ENCODE measurements at regions not wholly inside any gene's neighbourhood (a gene's known extent, or its start where the extent isn't known, plus 50 kb on each side); places are given as distances from the start of the nearest gene placed in this dataset.
A peak's percentile ranks its signal among the peaks of the same experiment; 100 is the strongest.
"Not testable (repeated sequence)": the region's sequence is repeated elsewhere in the genome, so short reads cannot be mapped to it uniquely, and the experiment has no call there.

DNA sequence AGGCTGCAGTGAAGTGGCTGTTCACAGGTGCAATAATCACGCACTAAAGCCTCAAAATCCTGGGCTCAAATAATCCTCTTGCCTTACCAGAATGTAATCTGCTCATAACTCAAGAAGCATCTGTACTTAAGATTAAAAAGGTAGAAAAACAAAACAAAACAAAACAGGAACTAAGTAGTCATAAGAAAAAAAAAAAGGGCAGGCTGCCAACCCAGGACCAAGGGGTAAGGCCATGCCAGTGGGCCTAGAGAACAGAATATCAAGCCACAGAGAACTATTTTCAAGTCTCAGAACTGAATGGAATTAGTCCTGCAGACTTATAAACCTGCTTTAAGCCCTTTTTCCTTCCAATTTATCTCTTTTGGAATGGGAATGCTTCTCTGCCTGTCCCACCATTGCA is 64.8 kb upstream of the TBC1D3K start:
- peaks cover 8% of the 10 kb centered on the region for H3K9me3 Mint-ChIP-seq
- no peaks in the 10 kb centered on the region for H3K4me1 Mint-ChIP-seq
- H3K4me3 Mint-ChIP-seq = no peak overlapping the region
- H3K36me3 Mint-ChIP-seq = no peaks in the 10 kb centered on the region
- H3K27ac Mint-ChIP-seq = no peak overlapping the region
- no peak for ATAC-seq
- H3K27me3 Mint-ChIP-seq = peaks cover 7% of the 10 kb centered on the region

DNA sequence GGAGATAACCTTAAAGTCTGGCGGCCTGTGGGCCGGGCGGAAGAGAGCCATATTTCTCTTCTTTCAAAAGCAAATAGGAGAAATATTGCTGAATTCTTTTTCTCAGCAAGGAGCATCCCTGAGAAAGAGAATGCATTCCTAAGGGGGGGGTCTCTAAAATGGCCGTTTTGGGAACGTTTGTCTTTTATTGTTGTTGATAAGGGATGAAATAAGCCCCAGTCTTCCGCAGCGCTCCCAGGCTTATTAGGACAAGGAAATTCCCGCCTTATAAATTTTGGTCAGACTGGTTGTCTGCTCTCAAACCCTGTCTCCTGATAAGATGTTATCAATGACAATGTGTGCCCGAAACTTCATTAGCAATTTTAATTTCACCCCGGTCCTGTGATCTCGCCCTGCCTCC is 65.8 kb upstream of the TBC1D3K start:
- not testable (repeated sequence) for ATAC-seq, H3K4me3 Mint-ChIP-seq, H3K27me3 Mint-ChIP-seq, H3K4me1 Mint-ChIP-seq, H3K27ac Mint-ChIP-seq, H3K9me3 Mint-ChIP-seq, H3K36me3 Mint-ChIP-seq

DNA sequence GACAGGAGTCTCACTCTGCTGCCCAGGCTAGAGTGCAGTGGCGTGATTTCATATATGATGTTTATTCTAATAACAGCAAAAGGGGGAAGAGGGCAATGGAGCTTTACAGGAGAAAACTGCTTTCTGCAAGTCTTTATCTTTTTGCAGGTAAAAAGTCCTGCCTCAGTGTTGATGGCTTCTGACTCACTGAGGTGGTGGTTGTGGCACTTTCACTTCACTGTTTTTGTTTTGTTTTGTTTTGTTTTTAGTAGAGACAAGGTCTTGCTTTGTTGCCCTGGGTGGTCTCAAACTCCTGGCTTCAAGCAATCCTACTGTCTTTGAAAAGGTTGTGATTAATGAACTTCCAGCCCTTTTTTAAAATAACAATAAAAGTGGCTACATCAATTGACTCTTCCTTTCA is 68.0 kb upstream of the TBC1D3K start:
- Mint-ChIP-seq H3K36me3 (no peaks in the 10 kb centered on the region), H3K9me3 (peaks cover 8% of the 10 kb centered on the region), H3K4me1 (no peaks in the 10 kb centered on the region), H3K27ac (no peak overlapping the region), H3K27me3 (peaks cover 13% of the 10 kb centered on the region), H3K4me3 (no peak overlapping the region)
- no peak for ATAC-seq

DNA sequence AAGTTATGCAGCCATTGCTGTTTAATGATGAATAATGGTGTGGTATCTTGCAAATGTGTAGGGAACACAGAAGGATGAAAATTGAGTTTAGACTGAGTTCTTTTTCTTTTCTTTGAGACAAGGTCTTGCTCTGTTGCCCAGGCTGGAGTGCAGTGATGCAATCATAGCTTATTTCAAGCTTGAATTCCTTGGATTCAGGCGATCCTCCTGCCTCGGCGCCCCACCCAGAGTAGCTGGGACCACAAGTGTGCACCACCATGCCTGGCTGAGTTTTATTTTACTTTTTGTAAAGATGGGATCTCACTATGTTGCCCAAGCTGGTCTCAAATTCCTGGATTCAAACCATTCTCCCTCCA is 74.6 kb upstream of the TBC1D3K start:
- peaks cover 16% of the 10 kb centered on the region for H3K4me1 Mint-ChIP-seq
- ATAC-seq = no peak
- no peaks in the 10 kb centered on the region for H3K36me3 Mint-ChIP-seq
- no peak overlapping the region for H3K4me3 Mint-ChIP-seq
- peaks cover 13% of the 10 kb centered on the region for H3K27me3 Mint-ChIP-seq
- H3K27ac Mint-ChIP-seq = peak overlapping the region; percentile 17
- H3K9me3 Mint-ChIP-seq = no peaks in the 10 kb centered on the region

- H3K27ac Mint-ChIP-seq = peak overlapping the region; percentile 17
- peaks cover 13% of the 10 kb centered on the region for H3K27me3 Mint-ChIP-seq
- H3K4me3 Mint-ChIP-seq = peak overlapping the region; percentile 29
- H3K36me3 Mint-ChIP-seq = no peaks in the 10 kb centered on the region
- ATAC-seq = peak; percentile 68
- no peaks in the 10 kb centered on the region for H3K9me3 Mint-ChIP-seq
- H3K4me1 Mint-ChIP-seq = peaks cover 21% of the 10 kb centered on the region
Observed at GRCh38 chr17:37848690-37849616, 75.3 kb upstream of the TBC1D3K start.

GRCh38 chr17:37847811-37848331 is 76.3 kb upstream of the TBC1D3K start:
- no peak for ATAC-seq
- H3K27me3 Mint-ChIP-seq = peaks cover 13% of the 10 kb centered on the region
- no peaks in the 10 kb centered on the region for H3K9me3 Mint-ChIP-seq
- H3K4me1 Mint-ChIP-seq = peaks cover 25% of the 10 kb centered on the region
- H3K4me3 Mint-ChIP-seq = no peak overlapping the region
- H3K36me3 Mint-ChIP-seq = no peaks in the 10 kb centered on the region
- H3K27ac Mint-ChIP-seq = no peak overlapping the region

GRCh38 chr17:37847102-37847501 is 77.1 kb upstream of the TBC1D3K start:
- Mint-ChIP-seq H3K4me3 (no peak overlapping the region), H3K27me3 (peaks cover 6% of the 10 kb centered on the region), H3K9me3 (no peaks in the 10 kb centered on the region), H3K4me1 (peaks cover 25% of the 10 kb centered on the region), H3K36me3 (no peaks in the 10 kb centered on the region), H3K27ac (no peak overlapping the region)
- ATAC-seq = no peak

- peaks cover 38% of the 10 kb centered on the region for H3K4me1 Mint-ChIP-seq
- no peak for ATAC-seq
- H3K4me3 Mint-ChIP-seq = peak overlapping the region; percentile 59
- peak overlapping the region; percentile 80 for H3K27ac Mint-ChIP-seq
- no peaks in the 10 kb centered on the region for H3K36me3 Mint-ChIP-seq
- no peaks in the 10 kb centered on the region for H3K9me3 Mint-ChIP-seq
- H3K27me3 Mint-ChIP-seq = no peaks in the 10 kb centered on the region
Observed at GRCh38 chr17:37844977-37845293, 79.3 kb upstream of the TBC1D3K start.

DNA sequence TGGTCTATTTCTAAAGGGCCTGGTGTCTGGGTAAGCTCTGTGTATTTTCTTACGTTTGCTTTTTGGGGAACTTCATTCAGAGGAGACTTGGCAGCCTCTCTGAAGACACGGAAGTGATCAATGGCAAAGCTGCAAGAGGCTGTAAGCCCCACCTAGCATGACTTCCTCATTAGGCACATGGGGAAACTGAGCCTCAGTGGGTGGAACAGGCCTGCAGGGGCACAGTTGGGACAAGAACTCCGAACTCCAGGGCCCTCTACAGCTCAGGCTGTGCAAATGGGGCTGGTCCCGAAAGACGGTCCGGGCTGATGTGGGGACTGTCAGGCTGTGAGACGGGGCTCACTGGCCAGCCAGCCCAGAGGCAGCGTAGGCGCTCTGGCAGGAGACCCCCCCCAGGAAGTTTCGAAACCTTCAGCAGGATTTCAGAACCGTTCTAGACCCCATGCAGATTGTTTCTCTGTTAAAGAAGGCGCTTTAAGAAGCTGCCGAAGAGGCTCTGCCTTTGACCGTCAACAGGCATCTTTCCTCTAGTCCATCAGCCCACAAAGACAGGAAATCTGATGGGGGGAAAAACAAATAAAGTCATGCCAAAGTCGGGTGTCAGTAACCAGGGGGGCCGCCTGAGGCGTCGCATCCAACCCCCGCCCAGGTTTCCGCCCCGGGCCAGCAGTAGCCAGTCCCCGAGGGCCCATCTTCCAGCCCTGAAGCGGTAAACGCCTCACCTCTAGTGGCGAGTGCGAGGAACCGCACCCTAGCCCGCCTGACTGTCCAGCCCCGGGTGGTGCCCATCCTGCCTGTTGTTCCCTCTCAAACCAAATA is 79.8 kb upstream of the TBC1D3K start:
- Mint-ChIP-seq H3K27me3 (no peaks in the 10 kb centered on the region), H3K9me3 (no peaks in the 10 kb centered on the region), H3K4me1 (peaks cover 37% of the 10 kb centered on the region), H3K27ac (peak overlapping the region; percentile 80), H3K4me3 (peak overlapping the region; percentile 59), H3K36me3 (no peaks in the 10 kb centered on the region)
- peak; percentile 77 for ATAC-seq

GRCh38 chr17:37842401-37842800 is 81.8 kb upstream of the TBC1D3K start:
- no peak for ATAC-seq

DNA sequence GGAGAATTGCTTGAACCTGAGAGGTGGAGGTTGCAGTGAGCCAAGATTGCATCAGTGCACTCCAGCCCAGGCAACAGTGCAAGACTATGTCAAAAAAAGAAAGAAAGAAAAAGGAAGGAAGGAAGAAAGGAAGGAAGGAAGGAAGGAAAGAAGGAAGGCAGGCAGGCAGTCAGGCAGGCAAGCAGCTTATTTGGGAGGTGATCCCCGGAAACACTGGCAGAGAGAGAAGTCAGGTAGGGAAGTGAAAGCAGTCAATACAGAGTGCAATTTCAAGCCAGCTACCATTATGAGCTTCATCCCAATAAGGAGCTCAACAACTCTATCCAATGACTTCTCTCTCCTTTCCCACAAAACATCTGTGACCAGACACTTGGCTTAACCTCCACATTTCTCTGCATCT is 83.0 kb upstream of the TBC1D3K start:
- H3K27me3 Mint-ChIP-seq = peaks cover 10% of the 10 kb centered on the region
- no peak for ATAC-seq

More at GRCh38 chr17:37842401-37842800, 81.8 kb upstream of the TBC1D3K start:
- Mint-ChIP-seq H3K4me3 (no peak overlapping the region), H3K27ac (no peak overlapping the region), H3K9me3 (no peaks in the 10 kb centered on the region), H3K4me1 (peaks cover 28% of the 10 kb centered on the region), H3K27me3 (peaks cover 10% of the 10 kb centered on the region), H3K36me3 (no peaks in the 10 kb centered on the region)

DNA sequence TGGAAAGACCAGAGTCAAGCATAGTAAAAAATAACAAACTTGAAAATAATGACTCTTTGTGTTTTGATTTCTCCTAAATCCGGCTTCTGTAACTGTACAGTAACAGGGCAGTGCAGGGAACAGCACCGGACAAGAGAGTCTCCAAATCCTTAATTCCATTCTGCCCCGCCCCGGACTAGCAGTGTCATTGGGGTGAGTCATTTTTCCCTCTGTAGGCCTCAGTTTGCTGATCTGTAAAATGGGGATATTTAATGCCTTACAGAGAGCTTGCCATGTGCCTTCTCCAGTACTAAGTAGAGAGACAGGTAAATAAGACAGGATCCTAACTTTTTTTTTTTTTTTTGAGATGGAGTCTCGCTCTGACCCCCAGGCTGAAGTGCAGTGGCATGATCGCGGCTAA is 83.6 kb upstream of the TBC1D3K start:
- H3K4me3 Mint-ChIP-seq = no peak overlapping the region
- ATAC-seq = no peak
- H3K36me3 Mint-ChIP-seq = no peaks in the 10 kb centered on the region
- peaks cover 28% of the 10 kb centered on the region for H3K4me1 Mint-ChIP-seq
- no peaks in the 10 kb centered on the region for H3K9me3 Mint-ChIP-seq
- peaks cover 10% of the 10 kb centered on the region for H3K27me3 Mint-ChIP-seq
- no peak overlapping the region for H3K27ac Mint-ChIP-seq

More for the DNA sequence above, 83.0 kb upstream of the TBC1D3K start:
- H3K27ac Mint-ChIP-seq = no peak overlapping the region
- no peak overlapping the region for H3K4me3 Mint-ChIP-seq
- H3K4me1 Mint-ChIP-seq = peaks cover 28% of the 10 kb centered on the region
- no peaks in the 10 kb centered on the region for H3K36me3 Mint-ChIP-seq
- H3K9me3 Mint-ChIP-seq = no peaks in the 10 kb centered on the region

DNA sequence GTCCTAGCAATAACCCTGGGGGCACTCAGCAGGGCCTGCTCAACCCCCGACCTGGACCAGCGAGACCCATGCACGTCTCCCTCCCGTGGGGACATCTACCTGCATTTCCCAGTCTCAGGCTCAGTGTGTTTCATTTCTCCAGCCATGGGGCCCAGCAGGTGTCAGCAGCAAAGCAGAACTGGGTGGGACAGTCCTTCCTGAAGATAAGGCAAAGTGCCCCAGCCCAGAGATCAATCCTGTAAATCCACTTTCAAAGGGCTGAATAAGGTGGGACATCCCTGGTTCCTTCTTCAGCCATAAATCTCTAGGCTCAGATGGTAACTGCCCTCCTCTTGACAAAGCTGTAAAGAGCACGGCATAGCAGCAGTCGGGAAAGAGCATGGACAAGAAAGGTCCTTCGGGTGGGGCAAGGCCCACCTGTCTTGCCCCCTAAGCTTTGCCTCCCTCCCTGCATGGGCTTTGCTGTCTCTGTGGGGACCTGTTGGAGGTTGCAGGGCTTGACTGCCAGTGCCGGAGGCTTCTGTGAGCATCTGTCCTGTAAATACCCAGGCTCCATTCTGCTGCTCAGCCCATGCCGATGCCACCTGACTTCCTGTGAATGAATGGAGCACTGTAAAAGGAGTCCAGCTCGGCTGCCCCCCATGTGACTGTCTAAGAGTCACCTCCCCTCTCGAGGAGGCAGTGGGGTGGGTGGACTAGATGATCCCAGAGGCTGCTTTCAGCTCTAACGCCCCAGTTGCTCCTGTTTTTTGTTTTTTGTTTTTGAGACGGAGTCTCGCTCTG is 84.8 kb upstream of the TBC1D3K start:
- peaks cover 21% of the 10 kb centered on the region for H3K4me1 Mint-ChIP-seq
- H3K9me3 Mint-ChIP-seq = no peaks in the 10 kb centered on the region
- no peak overlapping the region for H3K27ac Mint-ChIP-seq

DNA sequence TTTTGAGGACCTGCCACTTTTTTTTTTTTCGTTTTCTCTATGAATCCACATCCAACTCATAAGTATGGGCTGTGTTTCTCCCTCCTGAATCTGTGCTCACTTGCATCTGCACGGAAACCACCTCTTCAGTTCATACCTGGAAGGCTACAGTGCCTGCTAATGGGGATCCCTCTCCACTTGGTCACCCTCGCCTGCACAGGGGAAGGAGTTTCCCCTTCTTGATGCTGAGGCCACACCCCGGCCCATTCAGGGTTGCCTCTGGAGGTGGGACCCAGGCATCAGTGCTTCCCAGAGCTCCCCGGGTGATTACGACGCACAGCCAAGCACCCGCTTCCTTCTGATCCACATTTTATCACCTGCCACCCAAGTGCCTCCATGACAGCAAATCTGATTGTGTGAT is 85.9 kb upstream of the TBC1D3K start:
- Mint-ChIP-seq H3K9me3 (no peaks in the 10 kb centered on the region), H3K36me3 (no peaks in the 10 kb centered on the region), H3K27me3 (peaks cover 10% of the 10 kb centered on the region), H3K4me3 (no peak overlapping the region), H3K27ac (no peak overlapping the region), H3K4me1 (peaks cover 17% of the 10 kb centered on the region)
- ATAC-seq = no peak

More for the DNA sequence above, 84.8 kb upstream of the TBC1D3K start:
- peaks cover 10% of the 10 kb centered on the region for H3K27me3 Mint-ChIP-seq
- no peaks in the 10 kb centered on the region for H3K36me3 Mint-ChIP-seq
- no peak for ATAC-seq
- H3K4me3 Mint-ChIP-seq = no peak overlapping the region

DNA sequence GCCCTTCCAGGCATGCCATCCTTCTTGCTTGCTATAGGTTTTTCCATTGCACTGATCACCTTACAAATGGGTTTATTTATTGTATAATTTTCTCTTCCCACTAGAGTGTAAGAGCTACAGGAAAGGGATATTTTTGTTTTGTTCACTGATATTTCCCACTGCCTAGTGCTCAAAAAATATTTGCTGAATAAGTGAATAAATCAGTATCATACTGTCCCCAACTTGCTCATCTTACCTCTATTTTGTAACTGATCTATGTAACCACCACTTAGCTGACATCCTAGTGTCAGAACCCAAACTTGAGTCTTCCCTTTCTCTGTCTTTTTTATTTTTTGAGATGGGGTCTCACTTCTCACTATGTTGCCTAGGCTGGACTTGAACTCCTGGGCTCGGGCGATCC is 87.6 kb upstream of the TBC1D3K start:
- H3K9me3 Mint-ChIP-seq = no peaks in the 10 kb centered on the region
- H3K27me3 Mint-ChIP-seq = peaks cover 10% of the 10 kb centered on the region
- H3K4me3 Mint-ChIP-seq = no peak overlapping the region
- no peak for ATAC-seq
- no peak overlapping the region for H3K27ac Mint-ChIP-seq
- no peaks in the 10 kb centered on the region for H3K36me3 Mint-ChIP-seq
- peaks cover 19% of the 10 kb centered on the region for H3K4me1 Mint-ChIP-seq
